IMR-90 (cell line): ENCODE measurements at regions not wholly inside any gene's neighbourhood (a gene's known extent, or its start where the extent isn't known, plus 50 kb on each side); places are given as distances from the start of the nearest gene placed in this dataset.

ENCODE experiments used
- ATAC-seq: fragments of 200-7000 bp; cut with Tn5 transposase; 2 replicates; pipeline ENCODE4 v1.9.1; 2020; ENCODE audit warnings: low read depth, mild to moderate bottlenecking, moderate library complexity
- BruUV-seq: library from RNA; stranded (reverse); fragments of 400-500 nt; replicated peaks from 2 replicates; lab custom pipeline; 2021; lab: Mats Ljungman, UMichigan
- CTCF ChIA-PET: fragments of 300-600 bp; formaldehyde crosslinking; extraction: SDS; loops from one replicate; lab custom pipeline; 2021; ENCODE audit warnings: antibody characterized with exemption; lab: Yijun Ruan, JAX
- POLR2A ChIA-PET: fragments of 300-600 bp; sonication (Branson Sonifier 250); formaldehyde crosslinking; loops from one replicate; lab custom pipeline; 2022; ENCODE audit warnings: antibody characterized with exemption; ENCODE audit not compliant: unreplicated experiment; lab: Charles Lee
- DNase-seq: peaks from one replicate; pipeline ENCODE4 v3.0.0; 2013
- H2AFZ ChIP-seq: replicated peaks from 2 replicates; pipeline ENCODE3; 2013; ENCODE audit warnings: low read length, mild to moderate bottlenecking; ENCODE audit not compliant: poor library complexity
- H2AK5ac ChIP-seq: 2 replicates; pipeline ENCODE4 v1.6.1; 2013; ENCODE audit warnings: low read depth, low read length, inconsistent platforms
- H2AK9ac ChIP-seq: replicated peaks from 2 replicates; pipeline ENCODE3; 2013; ENCODE audit warnings: mild to moderate bottlenecking, low read depth, low read length, moderate library complexity; ENCODE audit not compliant: poor library complexity
- H2BK120ac ChIP-seq: 2 replicates; pipeline ENCODE4 v1.6.1; 2013; ENCODE audit warnings: low read depth, low read length, inconsistent platforms
- H2BK15ac ChIP-seq: 3 replicates; pipeline ENCODE4 v1.6.1; 2013; ENCODE audit warnings: low read depth, low read length, inconsistent platforms
- H2BK20ac ChIP-seq: 2 replicates; pipeline ENCODE4 v1.6.1; 2013; ENCODE audit warnings: low read depth, mild to moderate bottlenecking, inconsistent platforms, low read length, moderate library complexity
- H2BK5ac ChIP-seq: 2 replicates; pipeline ENCODE4 v1.6.1; 2013; ENCODE audit warnings: mild to moderate bottlenecking, low read depth, low read length, inconsistent platforms; ENCODE audit not compliant: poor library complexity, severe bottlenecking
- H3K14ac ChIP-seq: replicated peaks from 2 replicates; pipeline ENCODE4 v1.6.1; 2013; ENCODE audit warnings: low read depth, low read length, inconsistent platforms
- H3K18ac ChIP-seq: 2 replicates; pipeline ENCODE4 v1.6.1; 2013; ENCODE audit warnings: low read depth, low read length, control low read depth
- H3K23ac ChIP-seq: 2 replicates; pipeline ENCODE4 v1.6.1; 2013; ENCODE audit warnings: low read depth, low read length, inconsistent platforms
- H3K27ac ChIP-seq: 2 replicates; pipeline ENCODE4 v1.5.1; 2013; ENCODE audit warnings: mild to moderate bottlenecking, control low read depth, low read length; ENCODE audit not compliant: insufficient read depth
- H3K27me3 ChIP-seq: 2 replicates; pipeline ENCODE4 v1.6.1; 2013; ENCODE audit warnings: low read length; ENCODE audit not compliant: control insufficient read depth, insufficient read depth
- H3K36me3 ChIP-seq: 2 replicates; pipeline ENCODE4 v1.6.1; 2013; ENCODE audit warnings: low read length, mixed read lengths; ENCODE audit not compliant: control insufficient read depth, insufficient read depth
- H3K4ac ChIP-seq: 2 replicates; pipeline ENCODE4 v1.6.1; 2013; ENCODE audit warnings: low read depth, low read length, inconsistent platforms
- H3K4me1 ChIP-seq: 2 replicates; pipeline ENCODE4 v1.6.1; 2013; ENCODE audit warnings: low read length, mixed read lengths; ENCODE audit not compliant: control insufficient read depth, insufficient read depth
- H3K4me2 ChIP-seq: 2 replicates; pipeline ENCODE4 v1.6.1; 2013; ENCODE audit warnings: low read depth, mild to moderate bottlenecking, control low read depth, low read length, moderate library complexity
- H3K4me3 ChIP-seq: 2 replicates; pipeline ENCODE4 v1.5.1; 2013; ENCODE audit warnings: low read depth, mild to moderate bottlenecking, control low read depth, low read length, moderate library complexity; ENCODE audit not compliant: insufficient read depth
- H3K56ac ChIP-seq: 2 replicates; pipeline ENCODE4 v1.6.1; 2013; ENCODE audit warnings: low read length, inconsistent platforms; ENCODE audit not compliant: insufficient read depth; ENCODE audit errors: extremely low read depth
- H3K79me1 ChIP-seq, 2 experiments: 2 replicates each; pipeline ENCODE4 v1.6.1; 2013; ENCODE audit warnings: low read length in 2 of 2, inconsistent platforms in 1 of 2, low read depth in 1 of 2
- H3K9ac ChIP-seq: 2 replicates; pipeline ENCODE4 v1.6.1; 2013; ENCODE audit warnings: low read depth, low read length, control low read depth
- H3K9me1 ChIP-seq: 2 replicates; pipeline ENCODE4 v1.6.1; 2013; ENCODE audit warnings: low read length, inconsistent platforms; ENCODE audit not compliant: insufficient read depth
- H3K9me3 ChIP-seq: 2 replicates; pipeline ENCODE4 v1.6.1; 2013; ENCODE audit warnings: low read length; ENCODE audit not compliant: control insufficient read depth, insufficient read depth
- H4K20me1 ChIP-seq: 2 replicates; pipeline ENCODE4 v1.6.1; 2013; ENCODE audit warnings: low read length, inconsistent platforms; ENCODE audit not compliant: insufficient read depth
- H4K5ac ChIP-seq: 2 replicates; pipeline ENCODE4 v1.6.1; 2013; ENCODE audit warnings: mild to moderate bottlenecking, low read depth, low read length, control low read depth
- H4K8ac ChIP-seq, 2 experiments: 2 replicates each; pipeline ENCODE4 v1.6.1; 2013; ENCODE audit warnings: low read depth in 2 of 2, low read length in 2 of 2, control low read depth in 1 of 2, inconsistent platforms in 1 of 2
- H4K91ac ChIP-seq: 2 replicates; pipeline ENCODE4 v1.6.1; 2013; ENCODE audit warnings: low read depth, low read length, inconsistent platforms; ENCODE audit not compliant: insufficient read depth
- CEBPB ChIP-seq: IDR thresholded peaks from 2 replicates; pipeline ENCODE4 v1.6.1; 2012; ENCODE audit warnings: low read depth, low read length, improper control_type of control experiment
- CHD1 ChIP-seq: IDR thresholded peaks from 2 replicates; pipeline ENCODE4 v1.6.1; 2012; ENCODE audit warnings: low read depth, low read length, improper control_type of control experiment
- MAFK ChIP-seq: IDR thresholded peaks from 2 replicates; pipeline ENCODE4 v1.6.1; 2012; ENCODE audit warnings: low read depth, low read length, improper control_type of control experiment
- SMC3 ChIP-seq: fragments of 150-350 bp; IDR thresholded peaks from 2 replicates; pipeline ENCODE4 v1.6.1; 2016; ENCODE audit warnings: low read depth, mild to moderate bottlenecking, antibody characterized with exemption, low read length, moderate library complexity
- WGBS, 2 experiments: methylation state at CpG; one replicate each; pipeline versions ENCODE4 v1.1.5 to v1.1.7; 2013; ENCODE audit warnings: missing lambda C conversion rate in 2 of 2; ENCODE audit not compliant: insufficient read length in 1 of 2; ENCODE audit errors: extremely low coverage in 2 of 2; 5-methylcytosine and 5-hydroxymethylcytosine counted together
- dilution Hi-C: fragments of 300-500 bp; cut with HindIII; formaldehyde crosslinking; loops from one replicate; pipeline ENCODE4 v1.14.3; 2018; ENCODE audit warnings: low sequenced_read_pairs; ENCODE audit not compliant: unreplicated experiment
- in situ Hi-C: fragments of 300-500 bp; cut with MboI; formaldehyde crosslinking; loops from 3 replicates; pipeline ENCODE4 v1.14.3; 2019; ENCODE audit warnings: low sequenced_read_pairs, inconsistent platforms, mixed read lengths
- intact Hi-C: fragments of 100-400 bp; cut with micrococcal nuclease; formaldehyde crosslinking; loops from 2 replicates; pipeline ENCODE4 v1.10.0; 2022
- TF ChIP-seq, protein P1 (sequence below): fragments of 150-350 bp; IDR thresholded peaks from 2 replicates; pipeline ENCODE4 v1.6.1; 2017; ENCODE audit warnings: mild to moderate bottlenecking, antibody characterized with exemption, low read length, low read depth

DNA sequence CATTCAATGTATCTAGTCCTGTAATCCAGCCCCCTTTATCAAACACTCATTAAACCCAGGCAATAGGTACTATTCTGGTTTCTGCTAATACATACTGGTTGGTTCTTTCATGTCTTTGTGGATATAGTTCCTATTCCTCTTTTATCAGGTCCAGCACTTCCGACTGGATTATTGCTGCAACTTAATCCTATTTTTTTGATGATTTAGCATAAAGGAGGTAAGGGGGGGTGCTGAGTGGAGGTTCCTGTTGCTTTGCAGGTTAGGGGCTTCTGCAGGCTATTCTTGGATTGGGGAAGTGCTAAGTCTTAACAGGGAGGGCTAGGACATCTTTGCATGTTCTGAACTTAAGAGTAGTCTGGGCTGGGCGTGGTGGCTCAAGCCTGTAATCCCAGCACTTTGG, 377.7 kb downstream of the FGF10 start:
- H4K5ac ChIP-seq: no peak overlapping the region
- no TSS peak for BruUV-seq
- no peaks in the 10 kb centered on the region for H3K9me1 ChIP-seq
- H4K20me1 ChIP-seq: no peaks in the 10 kb centered on the region
- no peaks in the 10 kb centered on the region; the same call in 1 of the 2 replicates for H3K4me1 ChIP-seq
- no peak overlapping the region for H2BK120ac ChIP-seq
- no peak overlapping the region for H4K8ac ChIP-seq
- 0 out of 2 replicates have a peak, but pooled peaks cover 4% of the 10 kb centered on the region for H3K9me3 ChIP-seq
- no peak overlapping the region for H4K91ac ChIP-seq
- H3K18ac ChIP-seq: no peak overlapping the region
- DNase-seq (no peak), ATAC-seq (no peak)
- H3K79me1 ChIP-seq: no peaks in the 10 kb centered on the region
- H3K4me2 ChIP-seq: no peak overlapping the region
- no peak overlapping the region for H2AK9ac ChIP-seq
- no peak overlapping the region for H2BK5ac ChIP-seq
- WGBS, 2 experiments: 17% methylated on average over 1 of the region's 2 CpGs; no CpG with 5 or more reads in 1 of the 2 experiments
- H3K27ac ChIP-seq: no peak overlapping the region
- dilution Hi-C loops (no loop called here), in situ Hi-C loops (no loop called here), intact Hi-C loops (no loop called here)
- no peaks in the 10 kb centered on the region for H3K36me3 ChIP-seq
- TF ChIP-seq CHD1: no peak
- TF ChIP-seq, protein P1, sequence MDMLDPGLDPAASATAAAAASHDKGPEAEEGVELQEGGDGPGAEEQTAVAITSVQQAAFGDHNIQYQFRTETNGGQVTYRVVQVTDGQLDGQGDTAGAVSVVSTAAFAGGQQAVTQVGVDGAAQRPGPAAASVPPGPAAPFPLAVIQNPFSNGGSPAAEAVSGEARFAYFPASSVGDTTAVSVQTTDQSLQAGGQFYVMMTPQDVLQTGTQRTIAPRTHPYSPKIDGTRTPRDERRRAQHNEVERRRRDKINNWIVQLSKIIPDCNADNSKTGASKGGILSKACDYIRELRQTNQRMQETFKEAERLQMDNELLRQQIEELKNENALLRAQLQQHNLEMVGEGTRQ: no peak
- no peak for TF ChIP-seq CEBPB
- TF ChIP-seq SMC3: no peak
- TF ChIP-seq MAFK: peak; percentile 40
- H3K9ac ChIP-seq: no peak overlapping the region
- H2AK5ac ChIP-seq: no peak overlapping the region
- H3K27me3 ChIP-seq: no peaks in the 10 kb centered on the region
- H2BK15ac ChIP-seq: no peak overlapping the region
- no peak overlapping the region for H3K23ac ChIP-seq
- ChIA-PET CTCF (no interaction called here), POLR2A (no interaction called here)
- no peak overlapping the region for H2AFZ ChIP-seq
- H3K56ac ChIP-seq: no peak overlapping the region
- H3K4ac ChIP-seq: no peak overlapping the region
- H2BK20ac ChIP-seq: no peak overlapping the region
- no peak overlapping the region for H3K14ac ChIP-seq
- H3K4me3 ChIP-seq: no peak overlapping the region
